Psoas muscle (tissue), 7 donors: ENCODE measurements at regions not wholly inside any gene's neighbourhood (a gene's known extent, or its start where the extent isn't known, plus 50 kb on each side); places are given as distances from the start of the nearest gene placed in this dataset.

Source experiments
- ATAC-seq, 4 donors: fragments of 200-7000 bp; cut with Tn5 transposase; one replicate each; pipeline ENCODE4 v1.9.1; 2020; ENCODE audit warnings: moderate library complexity in 3 of 4, mild to moderate bottlenecking in 2 of 4
- DNase-seq, 2 donors: peaks; one replicate each; pipeline ENCODE4 v3.0.0-alpha.2; 2020
- H3K27ac ChIP-seq: fragments of 200-600 bp; one replicate; pipeline ENCODE4 v1.8.0; 2022
- H3K27me3 ChIP-seq, 3 donors: fragments of 200-600 bp in 1 of 3; one replicate each; pipeline versions ENCODE4 v1.6.1 to v1.8.0; 2013 to 2022; ENCODE audit warnings: low read length in 2 of 3, mild to moderate bottlenecking in 2 of 3, moderate library complexity in 1 of 3; ENCODE audit not compliant: insufficient read depth in 3 of 3
- H3K36me3 ChIP-seq, 2 donors: fragments of 200-600 bp in 1 of 2; one replicate each; pipeline versions ENCODE4 v1.6.1 to v1.8.0; 2013 to 2022; ENCODE audit warnings: low read depth in 1 of 2, mild to moderate bottlenecking in 1 of 2, moderate library complexity in 1 of 2; ENCODE audit not compliant: insufficient read depth in 1 of 2
- H3K4me1 ChIP-seq: fragments of 200-600 bp; one replicate; pipeline ENCODE4 v1.8.0; 2022
- H3K4me3 ChIP-seq: fragments of 200-600 bp; one replicate; pipeline ENCODE4 v1.8.0; 2022; ENCODE audit warnings: mild to moderate bottlenecking
- H3K9me3 ChIP-seq: fragments of 200-600 bp; one replicate; pipeline ENCODE4 v1.8.0; 2022
- CTCF ChIP-seq: fragments of 200-600 bp; IDR thresholded peaks from one replicate; pipeline ENCODE4 v1.8.0; 2022; ENCODE audit warnings: antibody characterized with exemption
- WGBS, 3 donors: extraction: QIAGEN DNeasy Blood & Tissue Kit; methylation state at CpG; one replicate each; pipeline versions ENCODE4 v1.1.6 to v1.1.7; 2013; 5-methylcytosine and 5-hydroxymethylcytosine counted together
- intact Hi-C, 2 donors: fragments of 100-400 bp; cut with DNase I; formaldehyde crosslinking; loops; one replicate each; pipeline versions ENCODE4 v1.11.0 to v1.14.2; 2022
- donor health status: healthy with polysubstance abuse.
- donor health status: DM: no; HTN: no; CAD: no; lungs with moderate emphysema.
- donor health status: Bipolar disorder and iron deficiency.
- donor health status: healthy.
- donor health status: DM: yes; HTN: yes; CAD: no.
- donor health status: DM: no; HTN: no; CAD: no.
- donor health status: DM: yes; HTN: yes; CAD: no.

GRCh38 chr6:4314201-4314707, 178.9 kb upstream of the ECI2 start:
- Histone ChIP-seq H3K27me3 (no peaks in the 10 kb centered on the region), H3K4me3 (no peak overlapping the region), H3K27ac (no peak overlapping the region), H3K4me1 (peaks cover 18% of the 10 kb centered on the region), H3K36me3 (no peaks in the 10 kb centered on the region), H3K9me3 (peaks cover 23% of the 10 kb centered on the region)
- WGBS, 3 donors, result 47 to 75% (median 49%) methylated on average over 2 of the region's 2 CpGs
- ATAC-seq, result no peak
- intact Hi-C loops, result loop anchor here in 1 of 2 donors (10.0 kb wide), 1 partner anchor 621 kb away; no protein-coding TSS in a partner anchor
- no peak for TF ChIP-seq CTCF
- no peak for DNase-seq

- H3K4me3 ChIP-seq, result no peak overlapping the region
- H3K27ac ChIP-seq, result no peak overlapping the region
- ATAC-seq, result peak; percentile 31 to 66 (median 53)
- peaks cover 17% of the 10 kb centered on the region for H3K4me1 ChIP-seq
- DNase-seq, result peak in 1 of 2 donors; percentile 35
- peak; percentile 36 for TF ChIP-seq CTCF
- intact Hi-C loops, result loop anchor here in 1 of 2 donors (10.0 kb wide), 1 partner anchor 622 kb away; no protein-coding TSS in a partner anchor
- H3K27me3 ChIP-seq, result no peaks in the 10 kb centered on the region
- H3K36me3 ChIP-seq, result no peaks in the 10 kb centered on the region
- 6 to 16% (median 9%) methylated on average over 2 of the region's 2 CpGs for WGBS, 3 donors
- peaks cover 23% of the 10 kb centered on the region for H3K9me3 ChIP-seq
These were observed 177.8 kb upstream of the ECI2 start for GRCh38 chr6:4313044-4313686.

- Histone ChIP-seq H3K4me1 (peaks cover 8% of the 10 kb centered on the region), H3K27me3 (no peaks in the 10 kb centered on the region), H3K9me3 (peaks cover 23% of the 10 kb centered on the region), H3K27ac (no peak overlapping the region), H3K4me3 (no peak overlapping the region), H3K36me3 (no peaks in the 10 kb centered on the region)
- no peak for TF ChIP-seq CTCF
- ATAC-seq, result no peak
- DNase-seq, result no peak
- intact Hi-C loops, result loop anchor here in 1 of 2 donors (10.0 kb wide), 1 partner anchor 623 kb away; no protein-coding TSS in a partner anchor
These were observed 176.8 kb upstream of the ECI2 start for GRCh38 chr6:4311976-4312860.

- no peak for TF ChIP-seq CTCF
- H3K4me3 ChIP-seq, result no peak overlapping the region
- H3K27ac ChIP-seq, result no peak overlapping the region
- no peak for ATAC-seq
- no peaks in the 10 kb centered on the region for H3K27me3 ChIP-seq
- 64 to 81% (median 67%) methylated on average over 3 of the region's 3 CpGs for WGBS, 3 donors
- intact Hi-C loops, result no loop called here
- H3K36me3 ChIP-seq, result no peaks in the 10 kb centered on the region
- no peak for DNase-seq
- peaks cover 23% of the 10 kb centered on the region for H3K9me3 ChIP-seq
- no peaks in the 10 kb centered on the region for H3K4me1 ChIP-seq
These were observed 174.2 kb upstream of the ECI2 start for GRCh38 chr6:4309540-4309939.
